Chondrocyte (in vitro differentiated cells): ENCODE measurements at regions not wholly inside any gene's neighbourhood (a gene's known extent, or its start where the extent isn't known, plus 50 kb on each side); places are given as distances from the start of the nearest gene placed in this dataset.
A peak's percentile ranks its signal among the peaks of the same experiment; 100 is the strongest.

Experiments
- DNase-seq: peaks from one replicate; pipeline ENCODE4 v3.0.0; 2021; ENCODE audit warnings: mixed read lengths, low spot score
- H3K27ac Mint-ChIP-seq: one replicate; pipeline ENCODE4 v1.8.0; 2021; ENCODE audit warnings: mild to moderate bottlenecking, moderate library complexity, mixed read lengths; ENCODE audit not compliant: unreplicated experiment
- H3K27me3 Mint-ChIP-seq: 2 replicates; pipeline ENCODE4 v1.8.0; 2021; ENCODE audit warnings: low read depth, mixed read lengths
- H3K36me3 Mint-ChIP-seq: 2 replicates; pipeline ENCODE4 v1.8.0; 2021; ENCODE audit warnings: low read depth, mixed read lengths
- H3K4me1 Mint-ChIP-seq: 2 replicates; pipeline ENCODE4 v1.8.0; 2021; ENCODE audit warnings: low read depth, mild to moderate bottlenecking, mixed read lengths
- H3K4me3 Mint-ChIP-seq: one replicate; pipeline ENCODE4 v1.8.0; 2021; ENCODE audit warnings: mild to moderate bottlenecking, moderate library complexity, mixed read lengths; ENCODE audit not compliant: unreplicated experiment
- H3K9me3 Mint-ChIP-seq: 2 replicates; pipeline ENCODE4 v1.8.0; 2021; ENCODE audit warnings: low read depth, mixed read lengths
- CTCF ChIP-seq: fragments of 200-600 bp; sonication (generic); IDR thresholded peaks from 2 replicates; pipeline ENCODE4 v1.5.0; 2021; ENCODE audit warnings: antibody characterized with exemption, mild to moderate bottlenecking, moderate library complexity

DNA sequence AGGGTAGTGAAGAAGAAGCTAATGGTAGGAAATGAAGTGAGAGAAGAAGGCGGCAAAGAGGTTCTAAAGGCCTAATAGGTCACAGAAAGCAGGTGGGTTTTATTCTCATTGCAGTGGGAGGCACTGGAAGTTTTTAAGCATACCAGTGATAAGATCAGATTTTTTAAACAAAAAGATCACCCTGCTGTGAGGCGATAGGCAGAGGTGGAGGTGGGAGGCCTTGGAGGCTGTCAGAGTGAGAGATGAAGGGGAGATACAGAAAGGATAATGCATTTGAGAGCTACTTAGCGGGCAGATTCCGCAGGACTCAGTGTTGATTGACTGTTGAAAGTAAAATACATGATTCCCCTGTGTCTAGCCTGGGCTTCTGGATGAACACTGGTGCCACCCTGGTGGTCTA lies 116.7 kb upstream of the FRY start:
- Mint-ChIP-seq H3K4me1 (peaks cover 50% of the 10 kb centered on the region), H3K27ac (no peak overlapping the region), H3K27me3 (no peaks in the 10 kb centered on the region), H3K4me3 (no peak overlapping the region), H3K36me3 (peaks cover 2% of the 10 kb centered on the region), H3K9me3 (no peaks in the 10 kb centered on the region)
- TF ChIP-seq CTCF = no peak
- no peak for DNase-seq

DNA sequence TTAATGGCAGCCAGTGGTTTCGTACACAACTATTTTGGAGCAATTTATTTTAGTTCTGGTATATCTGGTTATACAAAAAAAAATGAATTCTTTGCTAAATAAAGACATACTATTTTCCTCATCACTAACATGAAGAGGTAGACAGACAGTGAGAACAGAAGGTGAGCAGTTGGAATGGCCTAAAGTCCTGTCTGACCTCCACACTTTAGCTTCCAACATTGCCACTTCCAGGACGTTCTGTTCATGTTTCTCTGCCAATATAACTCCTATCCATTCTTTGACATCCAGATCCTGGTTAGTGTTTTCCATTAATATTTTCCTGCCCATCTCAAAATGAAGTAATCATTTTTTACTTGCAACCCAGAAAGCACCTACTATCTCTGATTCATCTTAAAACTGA lies 112.9 kb upstream of the FRY start:
- Mint-ChIP-seq H3K4me1 (peaks cover 45% of the 10 kb centered on the region), H3K27ac (no peak overlapping the region), H3K4me3 (no peak overlapping the region), H3K27me3 (no peaks in the 10 kb centered on the region), H3K36me3 (peaks cover 4% of the 10 kb centered on the region), H3K9me3 (no peaks in the 10 kb centered on the region)
- no peak for TF ChIP-seq CTCF
- no peak for DNase-seq

- no peak for DNase-seq
- H3K4me1 Mint-ChIP-seq = peaks cover 44% of the 10 kb centered on the region
- H3K36me3 Mint-ChIP-seq = peaks cover 4% of the 10 kb centered on the region
- H3K27me3 Mint-ChIP-seq = no peaks in the 10 kb centered on the region
- no peak overlapping the region for H3K4me3 Mint-ChIP-seq
- H3K27ac Mint-ChIP-seq = peak overlapping the region; percentile 2
- H3K9me3 Mint-ChIP-seq = no peaks in the 10 kb centered on the region
- TF ChIP-seq CTCF = no peak
Observed at GRCh38 chr13:31919241-31919640, 112.3 kb upstream of the FRY start.

DNA sequence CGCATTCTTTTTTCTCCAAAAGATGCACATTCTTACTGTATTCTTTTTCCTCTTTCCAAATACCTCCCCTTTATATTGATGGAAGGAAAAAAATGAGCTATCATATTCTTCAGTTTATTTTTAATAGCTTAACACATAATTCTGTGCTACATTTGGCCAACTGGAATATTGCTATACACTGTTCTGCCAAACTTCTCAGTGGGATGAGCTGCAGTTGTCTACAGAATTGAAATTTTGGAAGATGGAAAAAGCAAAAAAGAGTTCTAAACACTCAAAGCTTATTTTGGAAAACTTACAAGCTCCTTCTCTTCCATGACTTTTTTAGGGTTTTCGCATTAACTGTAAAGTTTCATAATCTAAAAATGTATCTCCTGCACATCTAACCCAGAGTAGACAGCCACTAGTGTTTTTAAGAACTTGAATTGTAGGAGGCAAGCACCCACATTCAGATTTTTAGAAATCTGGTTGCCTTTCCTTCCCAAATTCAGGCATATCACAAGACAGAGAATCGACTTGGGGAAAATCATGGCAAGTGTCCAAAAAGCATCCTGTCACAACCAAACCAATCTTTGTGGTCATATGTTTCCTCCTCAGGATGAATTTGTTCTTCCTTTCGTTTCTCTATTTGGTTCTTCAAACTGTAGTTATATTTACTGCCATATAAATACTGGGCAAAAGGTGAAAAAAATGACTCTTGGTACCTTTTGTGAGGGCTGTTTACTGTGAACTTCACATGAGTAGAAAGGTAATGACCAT lies 111.4 kb upstream of the FRY start:
- H3K27me3 Mint-ChIP-seq = no peaks in the 10 kb centered on the region
- no peak for TF ChIP-seq CTCF
- peak overlapping the region; percentile 23 for H3K27ac Mint-ChIP-seq
- peaks cover 44% of the 10 kb centered on the region for H3K4me1 Mint-ChIP-seq
- no peak overlapping the region for H3K4me3 Mint-ChIP-seq
- peaks cover 2% of the 10 kb centered on the region for H3K36me3 Mint-ChIP-seq
- H3K9me3 Mint-ChIP-seq = no peaks in the 10 kb centered on the region
- DNase-seq = no peak

DNA sequence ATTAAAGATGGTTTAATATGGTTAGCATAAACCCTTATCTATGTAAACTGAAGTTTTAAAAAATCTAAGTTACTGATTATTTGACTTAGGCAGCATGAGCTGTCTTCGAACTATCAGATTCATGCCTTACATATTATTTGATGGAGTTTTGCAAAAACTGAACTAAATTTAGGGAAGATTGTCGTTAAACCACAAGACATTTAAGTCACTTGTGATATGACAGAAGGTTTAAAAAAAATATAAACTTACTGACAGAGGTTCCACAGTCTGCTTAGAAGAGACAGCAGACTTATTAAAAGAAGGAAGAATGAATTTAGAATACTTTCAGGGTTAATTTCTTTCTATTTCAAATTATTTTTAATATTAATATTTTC lies 110.9 kb upstream of the FRY start:
- Mint-ChIP-seq H3K4me3 (no peak overlapping the region), H3K27ac (peak overlapping the region; percentile 23), H3K27me3 (no peaks in the 10 kb centered on the region), H3K9me3 (no peaks in the 10 kb centered on the region), H3K4me1 (peaks cover 44% of the 10 kb centered on the region), H3K36me3 (peaks cover 2% of the 10 kb centered on the region)
- DNase-seq = no peak
- no peak for TF ChIP-seq CTCF
